GM13977 (cell line): ENCODE measurements at regions not wholly inside any gene's neighbourhood (a gene's known extent, or its start where the extent isn't known, plus 50 kb on each side); places are given as distances from the start of the nearest gene placed in this dataset.

Source experiments
- DNase-seq: peaks from one replicate; pipeline ENCODE4 v3.0.0; 2012; ENCODE audit warnings: low spot score
- in situ Hi-C: fragments of 300-500 bp; cut with MboI; formaldehyde crosslinking; loops from one replicate; pipeline ENCODE4 v1.12.0; 2022; ENCODE audit warnings: low sequenced_read_pairs, low pct_unique_long_range_greater_than_20kb, mixed read lengths, inconsistent platforms; ENCODE audit not compliant: unreplicated experiment
- TF ChIP-seq, protein P1 (sequence below): IDR thresholded peaks from 2 replicates; pipeline ENCODE4 v1.5.1; 2012; ENCODE audit warnings: mild to moderate bottlenecking, control low read depth; ENCODE audit not compliant: insufficient read depth; ENCODE audit errors: extremely low read depth, missing control alignments

DNA sequence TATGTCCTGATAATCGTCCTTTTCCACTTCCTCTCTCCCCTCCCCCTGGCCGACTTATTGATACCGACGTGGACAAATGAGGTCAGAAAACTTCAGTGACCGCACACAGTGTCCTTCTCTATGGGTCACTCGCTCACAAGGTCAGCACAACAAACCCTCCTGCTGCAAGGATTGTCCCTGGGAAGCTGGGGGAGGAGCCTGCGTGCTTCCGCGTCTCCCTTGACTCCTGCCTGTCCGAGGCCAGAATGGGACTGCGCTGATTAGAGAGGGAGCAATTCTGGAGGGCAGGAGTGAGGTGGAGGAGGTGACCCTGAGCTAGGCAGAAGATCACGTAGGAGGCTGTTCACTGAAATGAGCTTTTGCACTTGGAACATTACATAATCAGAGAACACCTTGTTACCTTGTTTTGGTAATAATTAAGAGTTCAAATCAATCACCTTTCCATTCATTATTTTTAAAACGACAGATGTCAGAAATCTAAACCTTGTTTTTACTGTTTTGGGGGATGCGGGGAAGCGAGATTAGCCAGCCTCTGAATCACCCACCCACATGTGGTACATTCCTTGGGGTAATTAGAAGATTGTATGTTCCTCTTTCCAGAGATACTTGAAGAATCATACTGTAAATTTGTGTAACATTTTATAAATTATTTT, 70.6 kb downstream of the CTAGE1 start:
- DNase-seq = no peak
- in situ Hi-C loops = no loop called here
- TF ChIP-seq, protein P1, sequence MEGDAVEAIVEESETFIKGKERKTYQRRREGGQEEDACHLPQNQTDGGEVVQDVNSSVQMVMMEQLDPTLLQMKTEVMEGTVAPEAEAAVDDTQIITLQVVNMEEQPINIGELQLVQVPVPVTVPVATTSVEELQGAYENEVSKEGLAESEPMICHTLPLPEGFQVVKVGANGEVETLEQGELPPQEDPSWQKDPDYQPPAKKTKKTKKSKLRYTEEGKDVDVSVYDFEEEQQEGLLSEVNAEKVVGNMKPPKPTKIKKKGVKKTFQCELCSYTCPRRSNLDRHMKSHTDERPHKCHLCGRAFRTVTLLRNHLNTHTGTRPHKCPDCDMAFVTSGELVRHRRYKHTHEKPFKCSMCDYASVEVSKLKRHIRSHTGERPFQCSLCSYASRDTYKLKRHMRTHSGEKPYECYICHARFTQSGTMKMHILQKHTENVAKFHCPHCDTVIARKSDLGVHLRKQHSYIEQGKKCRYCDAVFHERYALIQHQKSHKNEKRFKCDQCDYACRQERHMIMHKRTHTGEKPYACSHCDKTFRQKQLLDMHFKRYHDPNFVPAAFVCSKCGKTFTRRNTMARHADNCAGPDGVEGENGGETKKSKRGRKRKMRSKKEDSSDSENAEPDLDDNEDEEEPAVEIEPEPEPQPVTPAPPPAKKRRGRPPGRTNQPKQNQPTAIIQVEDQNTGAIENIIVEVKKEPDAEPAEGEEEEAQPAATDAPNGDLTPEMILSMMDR = no peak

DNA sequence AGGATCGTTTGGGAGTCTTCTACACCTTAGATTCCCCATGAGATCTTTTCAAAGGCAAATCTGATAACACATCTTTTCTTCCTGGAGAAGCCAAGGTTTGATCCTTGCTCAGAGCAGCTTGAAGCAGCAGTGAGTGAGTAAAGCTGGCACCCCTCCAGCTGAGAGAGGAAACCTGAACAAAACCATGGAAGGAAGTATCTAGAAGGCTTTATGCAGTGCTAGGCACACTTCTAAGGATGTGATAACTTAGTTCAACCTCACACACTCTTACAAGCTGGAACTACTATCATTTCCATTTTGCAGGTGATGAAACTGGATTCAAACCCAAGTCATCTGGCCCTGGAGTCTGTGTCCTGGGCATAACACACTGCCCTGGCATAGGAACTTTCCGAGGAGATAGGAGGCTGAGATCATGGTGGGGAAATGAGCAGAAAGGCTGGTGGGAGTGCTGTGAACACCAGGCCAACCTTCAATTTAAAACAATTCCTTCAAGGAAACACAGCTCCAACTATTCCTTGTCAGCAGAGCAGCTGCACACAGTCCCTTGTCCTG, 71.2 kb downstream of the CTAGE1 start:
- TF ChIP-seq, protein P1 = no peak
- no peak for DNase-seq
- in situ Hi-C loops = no loop called here

DNA sequence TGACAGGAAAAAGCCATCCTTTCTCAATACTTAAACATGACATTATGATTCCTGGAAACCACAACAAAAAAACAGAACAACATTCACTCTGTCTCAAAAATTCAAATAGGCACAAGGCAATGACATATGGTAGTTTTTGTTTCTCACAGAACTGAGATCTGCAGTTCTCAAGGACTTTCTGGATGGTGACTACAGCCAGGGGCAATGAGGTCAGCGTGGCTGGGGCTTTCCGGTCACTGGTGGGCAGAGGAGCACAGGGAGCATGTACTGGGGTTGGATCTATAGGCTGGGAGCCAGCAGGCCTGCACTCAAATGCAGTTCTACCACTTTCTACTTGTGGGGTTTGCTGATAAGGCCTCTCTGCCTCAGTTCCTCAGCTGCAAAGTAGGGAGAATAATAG, 72.0 kb downstream of the CTAGE1 start:
- in situ Hi-C loops = no loop called here
- DNase-seq = no peak

DNA sequence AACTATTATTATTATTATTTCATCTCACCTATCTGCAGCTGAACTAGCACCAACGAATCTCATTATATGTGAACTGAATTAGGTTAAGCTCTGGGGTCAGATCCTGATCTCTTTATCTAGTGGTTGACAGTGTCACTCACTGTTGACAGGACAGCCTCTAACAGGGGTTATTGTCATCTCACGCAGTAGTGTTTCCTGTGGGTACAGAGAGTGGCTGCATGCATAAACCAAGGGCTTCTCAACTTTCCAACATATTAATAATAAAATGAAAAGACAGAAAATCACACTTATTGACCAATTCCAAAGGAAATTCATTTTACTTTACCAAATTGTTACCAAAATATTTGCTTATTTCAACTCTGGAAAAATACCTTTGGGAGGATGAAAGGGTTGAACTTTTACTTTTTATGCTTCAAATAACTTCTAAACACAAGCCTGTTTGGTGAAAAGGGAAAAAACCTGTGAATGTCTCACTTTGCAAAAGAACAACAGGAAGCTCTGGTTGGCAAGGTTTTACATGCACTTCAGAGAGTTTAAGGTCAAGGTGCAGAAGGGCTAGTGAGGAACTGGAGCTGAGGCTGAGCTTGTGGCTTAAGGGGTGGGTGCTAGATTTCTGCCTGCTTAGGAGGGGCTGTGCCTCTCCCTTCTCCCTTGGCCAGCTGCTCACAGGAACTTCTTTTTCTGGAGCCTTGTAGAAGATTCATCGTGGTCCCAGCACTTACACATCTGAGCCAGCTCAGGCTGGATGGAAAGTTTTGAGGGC, 72.6 kb downstream of the CTAGE1 start:
- TF ChIP-seq, protein P1 = no peak
- DNase-seq = no peak

More for the DNA sequence above, 72.0 kb downstream of the CTAGE1 start:
- TF ChIP-seq, protein P1 = no peak

DNA sequence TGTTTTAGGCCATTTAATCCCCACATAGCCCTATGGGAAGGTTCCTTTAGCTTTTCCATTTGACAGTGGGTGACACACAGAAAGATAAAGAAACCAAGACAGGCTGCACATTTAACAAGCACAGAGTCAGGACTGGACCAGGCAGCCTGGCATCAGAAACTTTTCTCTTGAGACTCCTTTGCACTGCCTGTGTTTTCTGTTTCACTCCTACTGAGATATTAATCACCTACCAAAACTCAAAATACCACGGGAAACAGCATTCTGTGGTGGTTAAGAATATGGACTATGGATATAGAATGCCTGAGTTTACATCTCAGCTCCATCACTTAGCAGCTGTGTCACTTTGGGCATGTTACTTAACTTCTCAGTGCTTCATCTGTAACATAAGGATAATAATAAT, 73.3 kb downstream of the CTAGE1 start:
- in situ Hi-C loops = no loop called here
- TF ChIP-seq, protein P1 = no peak
- no peak for DNase-seq

More for the DNA sequence above, 72.6 kb downstream of the CTAGE1 start:
- in situ Hi-C loops = no loop called here

DNA sequence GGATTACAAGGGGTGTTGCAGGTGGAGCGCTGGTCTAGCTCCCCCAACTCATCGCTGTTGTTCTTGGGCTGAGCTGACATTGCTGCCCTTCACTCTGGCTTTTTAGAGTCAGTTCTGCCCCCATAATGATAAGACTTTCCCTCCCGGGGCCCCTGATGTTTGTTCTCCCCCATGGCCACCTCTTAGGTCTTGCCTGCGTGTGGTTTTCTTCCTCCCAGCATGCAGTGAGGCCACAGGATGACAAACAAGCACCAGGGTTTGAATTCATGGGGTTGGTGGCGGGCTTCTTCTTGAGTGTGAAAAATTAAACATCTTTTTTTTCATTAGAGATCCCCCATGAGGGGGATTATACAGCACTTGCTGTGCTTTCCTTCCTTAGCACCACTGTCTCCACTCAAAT, 74.1 kb downstream of the CTAGE1 start:
- in situ Hi-C loops = no loop called here
- DNase-seq = no peak
- TF ChIP-seq, protein P1 = no peak
